Upper lobe of left lung (tissue), 6 donors: ENCODE measurements at regions not wholly inside any gene's neighbourhood (a gene's known extent, or its start where the extent isn't known, plus 50 kb on each side); places are given as distances from the start of the nearest gene placed in this dataset.

Experiments
- ATAC-seq, 2 donors: fragments of 200-7000 bp; cut with Tn5 transposase; one replicate each; pipeline ENCODE4 v1.9.1; 2022; ENCODE audit warnings: mild to moderate bottlenecking in 2 of 2, moderate library complexity in 2 of 2; ENCODE audit not compliant: low FRiP score in 2 of 2
- DNase-seq, 2 donors: peaks; one replicate each; pipeline ENCODE4 v3.0.0-alpha.2; 2019 to 2020
- H3K27ac ChIP-seq, 4 donors: fragments of 200-600 bp; sonication (generic); one replicate each; pipeline ENCODE4 v1.5.1; 2016 to 2019
- H3K27me3 ChIP-seq, 4 donors: fragments of 200-600 bp; sonication (generic); one replicate each; pipeline ENCODE4 v1.5.1; 2017 to 2019
- H3K36me3 ChIP-seq, 4 donors: fragments of 200-600 bp; sonication (generic); one replicate each; pipeline ENCODE4 v1.5.1; 2016 to 2019
- H3K4me1 ChIP-seq, 4 donors: fragments of 200-600 bp; sonication (generic); one replicate each; pipeline ENCODE4 v1.5.1; 2018 to 2019
- H3K4me3 ChIP-seq, 4 donors: fragments of 200-600 bp; sonication (generic); one replicate each; pipeline ENCODE4 v1.5.1; 2017 to 2019; ENCODE audit warnings: mild to moderate bottlenecking in 2 of 4, moderate library complexity in 1 of 4
- H3K9me3 ChIP-seq, 4 donors: fragments of 200-600 bp; sonication (generic); one replicate each; pipeline ENCODE4 v1.5.1; 2018 to 2019
- EP300 ChIP-seq, 4 donors: sonication (generic); formaldehyde crosslinking; IDR thresholded peaks; one replicate each; pipeline ENCODE4 v1.5.1; 2017; ENCODE audit warnings: antibody characterized with exemption in 4 of 4, control low read depth in 2 of 4
- POLR2A ChIP-seq, 4 donors: fragments of 450-650 bp; IDR thresholded peaks; one replicate each; pipeline ENCODE4 v1.5.1; 2016 to 2017; ENCODE audit warnings: antibody characterized with exemption in 4 of 4, mild to moderate bottlenecking in 2 of 4
- POLR2AphosphoS5 ChIP-seq, 2 donors: sonication (generic); formaldehyde crosslinking; IDR thresholded peaks; one replicate each; pipeline ENCODE4 v1.5.1; 2017; ENCODE audit warnings: antibody characterized with exemption in 2 of 2
- WGBS, 2 donors: methylation state at CpG; one replicate each; pipeline ENCODE4 v1.1.5; 2017 to 2018; 5-methylcytosine and 5-hydroxymethylcytosine counted together
- TF ChIP-seq, protein P1 (sequence below), 6 experiments: fragments of 450-650 bp in 4 of 6; fragments of 200-600 bp in 2 of 6; sonication (generic) in 2 of 6; IDR thresholded peaks; one replicate each; pipeline ENCODE4 v1.5.1; 2016 to 2019; ENCODE audit warnings: antibody characterized with exemption in 6 of 6
- donor health status: DM: no; HTN: no; CAD: no; lungs with moderate emphysema.
- donor health status: DM: no; HTN: yes; CAD: no; lungs with severe emphysema.

DNA sequence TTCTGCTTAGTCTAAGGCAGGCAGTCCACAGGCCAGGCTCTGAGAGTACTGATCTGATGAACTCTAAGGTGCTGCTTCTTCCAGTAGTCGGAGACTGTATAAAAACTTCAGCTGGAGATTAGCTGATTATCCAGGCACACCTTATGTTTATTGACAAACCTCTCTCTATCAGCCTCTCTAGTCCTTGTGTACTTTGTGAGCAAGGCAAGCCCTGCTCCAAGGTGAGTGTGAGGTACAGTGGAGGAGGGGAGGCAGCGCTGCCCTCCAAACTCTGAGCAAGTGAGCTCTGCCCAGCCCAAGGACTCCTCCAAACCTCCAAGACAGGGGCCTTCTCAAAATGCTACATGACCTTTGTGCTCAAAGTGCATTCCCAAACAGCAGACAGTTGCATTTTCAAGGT lies 95.9 kb upstream of the CDKN3 start:
- 51 to 54% methylated on average over 2 of the region's 2 CpGs for WGBS, 2 donors
- DNase-seq, result peak in 1 of 2 donors; percentile 36
- peak in 1 of 2 donors; percentile 61 for ATAC-seq

DNA sequence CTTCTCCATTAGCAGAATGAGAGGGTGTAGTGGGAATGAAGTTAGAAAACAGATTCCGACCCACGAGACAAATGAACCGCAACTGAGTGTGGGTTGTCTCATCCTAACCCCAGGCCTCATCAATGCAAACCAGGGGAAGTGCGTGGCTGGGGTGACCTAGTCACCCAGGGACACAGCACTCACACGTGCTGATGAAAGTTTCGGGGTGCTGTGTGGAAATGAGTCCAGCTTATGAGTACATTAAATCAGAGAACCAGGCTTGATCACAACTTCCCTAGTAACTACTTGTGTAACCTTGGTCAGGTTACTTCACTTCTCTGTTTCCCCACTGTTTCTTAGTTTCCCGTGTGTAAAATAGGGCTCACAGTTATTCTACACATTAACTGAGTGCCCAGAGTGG lies 95.4 kb upstream of the CDKN3 start:
- peak; percentile 51 to 61 for ATAC-seq
- Histone ChIP-seq H3K9me3 (no peaks in the 10 kb centered on the region), H3K36me3 (no peaks in the 10 kb centered on the region), H3K27me3 (no peaks in the 10 kb centered on the region), H3K4me1 (no peaks in the 10 kb centered on the region), H3K4me3 (no peak overlapping the region), H3K27ac (no peak overlapping the region)
- 68 to 82% methylated on average over 7 of the region's 7 CpGs for WGBS, 2 donors
- no peak for DNase-seq
- TF ChIP-seq POLR2A (IDR thresholded peaks at IDR 0.05), result no peak
- no peak for TF ChIP-seq POLR2AphosphoS5 (IDR thresholded peaks at IDR 0.05)
- no peak for TF ChIP-seq EP300 (IDR thresholded peaks at IDR 0.05)

More for the DNA sequence above, 95.9 kb upstream of the CDKN3 start:
- TF ChIP-seq POLR2A (IDR thresholded peaks at IDR 0.05), result no peak
- H3K4me3 ChIP-seq, result no peak overlapping the region
- H3K27ac ChIP-seq, result no peak overlapping the region
- no peaks in the 10 kb centered on the region for H3K9me3 ChIP-seq
- no peaks in the 10 kb centered on the region for H3K4me1 ChIP-seq
- no peaks in the 10 kb centered on the region for H3K36me3 ChIP-seq
- no peaks in the 10 kb centered on the region for H3K27me3 ChIP-seq

DNA sequence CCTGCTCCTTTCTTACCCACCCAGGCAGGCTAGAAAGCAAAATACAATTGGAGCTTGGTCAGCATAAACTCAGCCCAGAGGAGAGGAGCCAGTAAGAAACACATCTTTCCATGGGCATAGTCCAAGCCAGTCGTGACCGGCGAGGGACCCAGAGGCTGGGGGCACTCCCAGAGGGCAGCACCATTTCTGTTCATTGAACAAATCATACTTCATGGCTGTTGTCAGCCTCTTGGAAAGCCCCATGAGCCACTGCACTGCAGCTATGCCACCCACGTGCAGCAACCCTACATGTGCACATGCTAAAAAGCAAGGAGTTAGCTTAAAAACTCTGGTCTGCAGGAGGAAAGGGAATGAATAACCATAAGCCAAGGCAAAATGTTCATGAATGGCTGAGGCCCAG lies 90.0 kb upstream of the CDKN3 start:
- H3K27ac ChIP-seq, result no peak overlapping the region
- ATAC-seq, result no peak
- WGBS, 2 donors, result 84 to 91% methylated on average over 4 of the region's 4 CpGs
- H3K4me3 ChIP-seq, result no peak overlapping the region
- DNase-seq, result no peak
- H3K27me3 ChIP-seq, result no peaks in the 10 kb centered on the region
- no peak for TF ChIP-seq EP300 (IDR thresholded peaks at IDR 0.05)
- no peak for TF ChIP-seq POLR2A (IDR thresholded peaks at IDR 0.05)
- TF ChIP-seq POLR2AphosphoS5 (IDR thresholded peaks at IDR 0.05), result no peak
- TF ChIP-seq, protein P1, sequence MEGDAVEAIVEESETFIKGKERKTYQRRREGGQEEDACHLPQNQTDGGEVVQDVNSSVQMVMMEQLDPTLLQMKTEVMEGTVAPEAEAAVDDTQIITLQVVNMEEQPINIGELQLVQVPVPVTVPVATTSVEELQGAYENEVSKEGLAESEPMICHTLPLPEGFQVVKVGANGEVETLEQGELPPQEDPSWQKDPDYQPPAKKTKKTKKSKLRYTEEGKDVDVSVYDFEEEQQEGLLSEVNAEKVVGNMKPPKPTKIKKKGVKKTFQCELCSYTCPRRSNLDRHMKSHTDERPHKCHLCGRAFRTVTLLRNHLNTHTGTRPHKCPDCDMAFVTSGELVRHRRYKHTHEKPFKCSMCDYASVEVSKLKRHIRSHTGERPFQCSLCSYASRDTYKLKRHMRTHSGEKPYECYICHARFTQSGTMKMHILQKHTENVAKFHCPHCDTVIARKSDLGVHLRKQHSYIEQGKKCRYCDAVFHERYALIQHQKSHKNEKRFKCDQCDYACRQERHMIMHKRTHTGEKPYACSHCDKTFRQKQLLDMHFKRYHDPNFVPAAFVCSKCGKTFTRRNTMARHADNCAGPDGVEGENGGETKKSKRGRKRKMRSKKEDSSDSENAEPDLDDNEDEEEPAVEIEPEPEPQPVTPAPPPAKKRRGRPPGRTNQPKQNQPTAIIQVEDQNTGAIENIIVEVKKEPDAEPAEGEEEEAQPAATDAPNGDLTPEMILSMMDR (IDR thresholded peaks at IDR 0.05), result no peak
- H3K4me1 ChIP-seq, result no peaks in the 10 kb centered on the region
- H3K9me3 ChIP-seq, result no peaks in the 10 kb centered on the region
- H3K36me3 ChIP-seq, result no peaks in the 10 kb centered on the region

DNA sequence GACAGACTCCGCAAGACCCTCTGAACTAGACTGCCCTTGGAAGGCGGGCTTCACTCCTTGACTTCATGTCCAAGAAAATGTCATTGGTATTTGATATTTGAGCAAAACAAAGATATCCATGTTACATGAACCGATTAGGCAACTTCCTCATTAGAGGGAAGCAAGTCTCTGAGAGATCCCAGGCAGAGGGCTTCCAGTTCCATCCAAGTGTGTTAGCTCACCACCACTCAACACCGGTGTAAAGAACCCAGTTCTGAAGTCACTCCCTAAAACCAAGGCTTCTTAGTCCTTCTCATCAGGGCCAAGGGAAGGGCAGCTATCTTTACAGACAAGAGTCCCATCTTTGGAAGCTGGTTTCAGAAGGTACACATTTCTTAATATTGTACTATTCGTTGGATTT lies 87.2 kb upstream of the CDKN3 start:
- DNase-seq, result no peak
- WGBS, 2 donors, result 71 to 82% methylated on average over 5 of the region's 5 CpGs
- Histone ChIP-seq H3K9me3 (no peaks in the 10 kb centered on the region), H3K4me1 (no peaks in the 10 kb centered on the region), H3K27ac (no peak overlapping the region), H3K27me3 (no peaks in the 10 kb centered on the region), H3K36me3 (no peaks in the 10 kb centered on the region), H3K4me3 (no peak overlapping the region)
- no peak for ATAC-seq
- TF ChIP-seq POLR2A (IDR thresholded peaks at IDR 0.05), result no peak
- no peak for TF ChIP-seq POLR2AphosphoS5 (IDR thresholded peaks at IDR 0.05)
- TF ChIP-seq, protein P1 (IDR thresholded peaks at IDR 0.05), result no peak

DNA sequence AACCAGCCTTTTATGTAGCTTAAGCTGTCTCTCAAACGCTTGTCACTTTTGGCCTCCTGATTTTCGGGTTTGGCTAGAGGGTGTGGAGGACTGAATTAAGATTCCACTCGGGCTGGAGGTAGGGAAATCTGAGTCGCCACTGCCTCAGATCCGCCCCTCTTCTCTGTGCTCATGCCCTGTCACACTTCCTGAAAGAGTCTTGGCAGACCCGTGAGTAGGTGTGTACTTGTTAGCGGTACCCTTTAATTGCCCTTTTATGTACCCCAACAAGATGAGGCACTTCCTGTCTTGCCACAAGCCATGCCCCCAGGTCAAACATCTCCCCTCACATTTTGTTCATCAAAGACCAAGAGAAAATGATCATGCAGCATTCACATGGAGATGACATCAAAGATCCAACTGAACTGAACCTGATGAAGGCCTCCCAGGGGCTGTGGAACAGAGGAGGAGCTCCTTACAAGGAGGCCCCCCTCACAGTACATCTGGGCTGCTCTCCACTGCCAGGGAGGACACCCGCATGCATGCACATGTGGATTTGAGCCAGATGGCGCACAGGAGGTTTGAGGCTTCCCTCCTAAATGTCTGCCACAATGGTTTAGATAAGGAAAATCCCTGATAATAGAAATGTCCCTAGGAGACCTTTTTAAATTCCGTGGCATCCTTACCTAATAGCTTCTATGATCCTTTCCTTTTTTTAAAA lies 86.5 kb upstream of the CDKN3 start:
- ATAC-seq, result no peak
- no peak for DNase-seq
- TF ChIP-seq, protein P1 (IDR thresholded peaks at IDR 0.05), result no peak
- TF ChIP-seq EP300 (IDR thresholded peaks at IDR 0.05) (no peak), POLR2A (IDR thresholded peaks at IDR 0.05) (no peak), POLR2AphosphoS5 (IDR thresholded peaks at IDR 0.05) (no peak)
- 78 to 91% methylated on average over 10 of the region's 10 CpGs for WGBS, 2 donors
- no peaks in the 10 kb centered on the region for H3K36me3 ChIP-seq
- no peak overlapping the region for H3K27ac ChIP-seq
- no peaks in the 10 kb centered on the region for H3K27me3 ChIP-seq
- no peaks in the 10 kb centered on the region for H3K9me3 ChIP-seq
- no peak overlapping the region for H3K4me3 ChIP-seq
- H3K4me1 ChIP-seq, result no peaks in the 10 kb centered on the region

DNA sequence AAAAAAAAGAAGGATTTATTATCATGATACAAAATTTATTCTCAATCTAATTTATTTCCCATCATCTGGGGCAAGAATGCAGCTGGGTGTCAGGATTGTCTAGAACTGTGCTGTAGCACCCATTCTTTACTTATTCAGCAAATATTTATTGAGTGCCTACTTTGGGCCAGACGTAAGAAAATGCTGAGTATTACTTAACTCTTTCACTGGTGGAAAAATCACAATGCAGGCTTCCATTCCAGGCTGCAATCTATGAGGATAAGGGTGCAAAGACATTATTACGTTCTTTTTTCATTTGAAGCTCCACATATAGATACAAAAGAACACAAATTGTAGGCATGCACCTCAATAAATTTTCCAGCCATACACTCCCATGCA lies 86.0 kb upstream of the CDKN3 start:
- H3K4me3 ChIP-seq, result no peak overlapping the region
- H3K27me3 ChIP-seq, result no peaks in the 10 kb centered on the region
- no peak for DNase-seq
- H3K4me1 ChIP-seq, result no peaks in the 10 kb centered on the region
- no peaks in the 10 kb centered on the region for H3K36me3 ChIP-seq
- TF ChIP-seq EP300 (IDR thresholded peaks at IDR 0.05), result no peak
- TF ChIP-seq POLR2A (IDR thresholded peaks at IDR 0.05), result no peak
- no peak for TF ChIP-seq POLR2AphosphoS5 (IDR thresholded peaks at IDR 0.05)
- TF ChIP-seq, protein P1 (IDR thresholded peaks at IDR 0.05), result no peak
- ATAC-seq, result no peak
- no peak overlapping the region for H3K27ac ChIP-seq
- 70 to 83% methylated on average over 2 of the region's 2 CpGs for WGBS, 2 donors
- H3K9me3 ChIP-seq, result no peaks in the 10 kb centered on the region
